ENCODE measurements at regions not wholly inside any gene's neighbourhood (a gene's known extent, or its start where the extent isn't known, plus 50 kb on each side); places are given as distances from the start of the nearest gene placed in this dataset.
"Not testable (repeated sequence)": the region's sequence is repeated elsewhere in the genome, so short reads cannot be mapped to it uniquely, and the experiment has no call there.

DNA sequence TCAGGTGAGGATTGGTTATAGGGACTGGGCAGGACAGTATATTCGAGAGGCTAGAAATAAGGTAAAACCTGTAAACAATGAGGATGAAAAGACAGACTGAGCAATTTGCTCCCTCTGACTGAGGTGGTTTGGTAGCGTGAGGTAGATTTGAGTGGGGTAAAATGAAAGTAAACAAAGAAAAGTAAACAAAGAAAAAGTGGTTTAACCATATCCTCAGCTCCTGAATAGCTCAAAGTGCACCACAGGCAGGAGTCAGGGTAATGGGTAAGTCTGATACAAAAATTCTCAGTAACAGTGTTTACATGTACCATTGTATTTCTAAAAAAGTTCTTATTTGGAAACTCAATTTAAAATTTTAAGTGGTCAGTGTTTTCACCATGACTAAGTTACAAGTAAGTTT lies 203.1 kb upstream of the ARRDC3 start:
- H3K9me3 ChIP-seq: peaks cover 0 to 28% (median 20%) of the 10 kb centered on the region in 8 donors
- DNase-seq: no peak
- H3K4me1 ChIP-seq: no peaks in the 10 kb centered on the region
- TF ChIP-seq POLR2AphosphoS5 (IDR thresholded peaks at IDR 0.05): no peak
- TF ChIP-seq, protein P1, sequence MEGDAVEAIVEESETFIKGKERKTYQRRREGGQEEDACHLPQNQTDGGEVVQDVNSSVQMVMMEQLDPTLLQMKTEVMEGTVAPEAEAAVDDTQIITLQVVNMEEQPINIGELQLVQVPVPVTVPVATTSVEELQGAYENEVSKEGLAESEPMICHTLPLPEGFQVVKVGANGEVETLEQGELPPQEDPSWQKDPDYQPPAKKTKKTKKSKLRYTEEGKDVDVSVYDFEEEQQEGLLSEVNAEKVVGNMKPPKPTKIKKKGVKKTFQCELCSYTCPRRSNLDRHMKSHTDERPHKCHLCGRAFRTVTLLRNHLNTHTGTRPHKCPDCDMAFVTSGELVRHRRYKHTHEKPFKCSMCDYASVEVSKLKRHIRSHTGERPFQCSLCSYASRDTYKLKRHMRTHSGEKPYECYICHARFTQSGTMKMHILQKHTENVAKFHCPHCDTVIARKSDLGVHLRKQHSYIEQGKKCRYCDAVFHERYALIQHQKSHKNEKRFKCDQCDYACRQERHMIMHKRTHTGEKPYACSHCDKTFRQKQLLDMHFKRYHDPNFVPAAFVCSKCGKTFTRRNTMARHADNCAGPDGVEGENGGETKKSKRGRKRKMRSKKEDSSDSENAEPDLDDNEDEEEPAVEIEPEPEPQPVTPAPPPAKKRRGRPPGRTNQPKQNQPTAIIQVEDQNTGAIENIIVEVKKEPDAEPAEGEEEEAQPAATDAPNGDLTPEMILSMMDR (IDR thresholded peaks at IDR 0.05 in 8 of 11, conservative IDR thresholded peaks at IDR 0.05 in 3 of 11): no peak
- H3K36me3 ChIP-seq: no peaks in the 10 kb centered on the region
- intact Hi-C loops (cut with DNase I; ENCODE audit: low total_unique reads): no loop called here
- H3K27ac ChIP-seq: no peak overlapping the region
- WGBS, 5 donors: 66 to 87% (median 78%) methylated on average over 2 of the region's 2 CpGs
- no peaks in the 10 kb centered on the region for H3K27me3 ChIP-seq (replicated peaks in 1 of 7)
- H3K4me3 ChIP-seq: no peak overlapping the region

DNA sequence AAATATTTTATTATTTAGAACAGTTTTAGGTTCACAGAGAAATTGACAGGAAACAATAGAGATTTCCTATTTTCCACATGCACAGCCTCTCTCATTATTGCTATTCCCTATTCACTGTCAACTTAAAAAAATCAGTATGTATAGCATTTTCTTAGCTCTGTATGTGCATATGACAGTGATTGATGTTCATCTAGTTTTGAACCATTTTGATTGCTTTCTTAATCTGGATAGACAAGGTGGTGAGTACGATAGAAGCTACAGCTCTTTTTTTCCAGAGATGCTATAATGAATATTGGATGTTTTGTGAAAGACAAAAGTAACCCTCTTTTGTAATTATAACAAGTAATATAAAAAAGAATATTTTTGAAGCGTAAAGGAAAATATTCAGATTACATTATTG lies 201.2 kb upstream of the ARRDC3 start:
- WGBS, 5 donors: 76 to 93% (median 87%) methylated on average over 2 of the region's 2 CpGs
- no peak overlapping the region for H3K4me3 ChIP-seq
- H3K9me3 ChIP-seq: peaks cover 0 to 10% (median 4%) of the 10 kb centered on the region in 8 donors
- no peaks in the 10 kb centered on the region for H3K36me3 ChIP-seq
- H3K4me1 ChIP-seq: no peaks in the 10 kb centered on the region
- intact Hi-C loops (cut with DNase I; ENCODE audit: low total_unique reads): no loop called here
- no peak for TF ChIP-seq POLR2AphosphoS5 (IDR thresholded peaks at IDR 0.05)
- TF ChIP-seq, protein P1 (IDR thresholded peaks at IDR 0.05 in 8 of 11, conservative IDR thresholded peaks at IDR 0.05 in 3 of 11): no peak
- TF ChIP-seq POLR2A (IDR thresholded peaks at IDR 0.05): no peak
- DNase-seq: no peak
- no peak overlapping the region for H3K27ac ChIP-seq
- no peaks in the 10 kb centered on the region for H3K27me3 ChIP-seq (replicated peaks in 1 of 7)

DNA sequence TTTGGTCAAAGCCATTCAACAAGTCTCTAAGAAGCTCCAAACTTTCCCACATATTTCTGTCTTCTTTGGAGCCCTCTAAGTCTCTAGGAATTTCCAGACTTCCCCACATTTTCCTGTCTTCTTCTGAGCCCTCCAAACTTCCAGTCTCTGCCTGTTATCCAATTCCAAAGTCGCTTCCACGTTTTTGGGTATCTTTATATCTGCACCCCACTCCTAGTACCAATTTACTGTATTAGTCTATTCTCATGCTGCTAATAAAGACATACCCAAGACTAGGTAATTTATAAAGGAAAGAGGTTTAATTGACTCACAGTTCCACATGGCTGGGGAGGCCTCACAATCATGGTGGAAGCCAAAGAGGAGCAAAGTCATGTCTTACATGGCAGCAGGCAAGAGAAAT lies 182.9 kb upstream of the ARRDC3 start:
- H3K27me3 ChIP-seq (replicated peaks in 1 of 7); H3K4me3 ChIP-seq; H3K36me3 ChIP-seq; H3K27ac ChIP-seq; DNase-seq; H3K4me1 ChIP-seq; intact Hi-C loops (cut with DNase I; ENCODE audit: low total_unique reads): not testable (repeated sequence)
- 72 to 96% (median 77%) methylated on average over 2 of the region's 2 CpGs for WGBS, 5 donors
- peaks cover 0 to 92% (median 77%) of the 10 kb centered on the region in 8 donors for H3K9me3 ChIP-seq

DNA sequence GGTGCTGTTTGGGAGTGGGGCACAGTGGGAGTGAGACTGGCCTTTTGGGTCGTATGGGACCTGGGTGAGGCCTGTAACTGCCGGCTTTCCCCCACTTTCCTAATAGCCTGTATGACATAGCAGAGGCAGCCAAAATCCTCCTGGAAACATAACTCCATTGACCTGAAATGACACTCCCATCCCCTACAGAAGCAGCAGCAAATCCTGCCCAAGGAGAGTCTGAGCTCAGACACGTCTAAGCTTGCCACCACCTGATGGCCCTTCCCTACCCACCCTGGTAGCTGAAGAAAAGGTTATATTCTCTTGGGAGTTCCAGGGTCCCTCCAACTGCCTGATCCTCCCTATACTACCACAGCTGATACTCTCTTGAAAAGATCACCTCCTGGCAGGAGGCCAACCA lies 179.8 kb upstream of the ARRDC3 start:
- Histone ChIP-seq H3K27me3 (replicated peaks in 1 of 7) (no peaks in the 10 kb centered on the region), H3K27ac (no peak overlapping the region), H3K36me3 (no peaks in the 10 kb centered on the region), H3K9me3 (peaks cover 0 to 80% (median 67%) of the 10 kb centered on the region in 8 donors), H3K4me3 (no peak overlapping the region), H3K4me1 (no peaks in the 10 kb centered on the region)
- WGBS, 5 donors: 76 to 93% (median 86%) methylated on average over 3 of the region's 3 CpGs
- TF ChIP-seq, protein P1 (IDR thresholded peaks at IDR 0.05 in 8 of 11, conservative IDR thresholded peaks at IDR 0.05 in 3 of 11): no peak
- TF ChIP-seq POLR2A (IDR thresholded peaks at IDR 0.05): no peak
- TF ChIP-seq POLR2AphosphoS5 (IDR thresholded peaks at IDR 0.05): no peak
- intact Hi-C loops (cut with DNase I; ENCODE audit: low total_unique reads): no loop called here
- DNase-seq: no peak

DNA sequence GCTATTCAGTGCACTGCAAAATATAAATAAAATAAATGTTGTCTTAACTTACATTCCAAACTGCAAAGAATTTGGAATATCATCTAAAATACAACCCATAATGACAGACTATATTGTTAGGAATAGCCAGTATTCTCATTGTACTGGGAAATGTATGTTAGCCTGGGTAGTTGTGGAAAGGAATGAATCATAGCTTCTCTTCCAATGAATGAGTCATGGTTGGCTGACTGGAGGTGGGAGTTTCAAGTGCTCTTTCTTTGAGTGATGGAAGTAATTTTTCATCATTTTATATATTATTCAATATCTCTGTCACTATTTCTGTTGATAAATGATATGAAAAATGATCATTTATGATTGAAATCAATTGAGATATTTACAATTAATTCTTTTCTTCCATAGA lies 158.6 kb upstream of the ARRDC3 start:
- Histone ChIP-seq H3K4me3 (no peak overlapping the region), H3K36me3 (no peaks in the 10 kb centered on the region), H3K9me3 (peaks cover 0 to 23% (median 5%) of the 10 kb centered on the region in 8 donors), H3K27me3 (replicated peaks in 1 of 7) (no peaks in the 10 kb centered on the region), H3K27ac (no peak overlapping the region), H3K4me1 (no peaks in the 10 kb centered on the region)
- no peak for TF ChIP-seq POLR2A (IDR thresholded peaks at IDR 0.05)
- no peak for TF ChIP-seq POLR2AphosphoS5 (IDR thresholded peaks at IDR 0.05)
- TF ChIP-seq, protein P1 (IDR thresholded peaks at IDR 0.05 in 8 of 11, conservative IDR thresholded peaks at IDR 0.05 in 3 of 11): no peak
- intact Hi-C loops (cut with DNase I; ENCODE audit: low total_unique reads): no loop called here
- DNase-seq: no peak

All from spleen (tissue), 11 donors.